ENCODE measurements at regions not wholly inside any gene's neighbourhood (a gene's known extent, or its start where the extent isn't known, plus 50 kb on each side); places are given as distances from the start of the nearest gene placed in this dataset.

- H3K4me3 ChIP-seq (ENCODE audit: extremely low read depth, insufficient read depth, low read length, poor library complexity, severe bottlenecking) = no peak overlapping the region
- peaks cover 52% of the 10 kb centered on the region for H3K4me1 ChIP-seq (ENCODE audit: control insufficient read depth, insufficient read depth, low read length, poor library complexity, severe bottlenecking)
- WGBS, 2 experiments (ENCODE audit: insufficient coverage in 2 of 2) = 43 to 49% methylated on average over 12 of the region's 14 CpGs
- H3K9me3 ChIP-seq (ENCODE audit: control insufficient read depth, low read length) = no peaks in the 10 kb centered on the region
- H3K27ac ChIP-seq (ENCODE audit: low read depth, low read length, severe bottlenecking) = peak overlapping the region; percentile 96
- H3K36me3 ChIP-seq (ENCODE audit: control insufficient read depth, insufficient read depth, low read length) = no peaks in the 10 kb centered on the region
Measured at GRCh38 chr1:30809514-30810263, 52.1 kb upstream of the LAPTM5 start.

- H3K36me3 ChIP-seq (ENCODE audit: control insufficient read depth, insufficient read depth, low read length) = no peaks in the 10 kb centered on the region
- WGBS, 2 experiments (ENCODE audit: insufficient coverage in 2 of 2) = 50 to 79% methylated on average over 1 to 2 of the region's 3 CpGs
- no peaks in the 10 kb centered on the region for H3K9me3 ChIP-seq (ENCODE audit: control insufficient read depth, low read length)
- no peak overlapping the region for H3K27ac ChIP-seq (ENCODE audit: low read depth, low read length, severe bottlenecking)
- H3K4me3 ChIP-seq (ENCODE audit: extremely low read depth, insufficient read depth, low read length, poor library complexity, severe bottlenecking) = no peak overlapping the region
- peaks cover 57% of the 10 kb centered on the region for H3K4me1 ChIP-seq (ENCODE audit: control insufficient read depth, insufficient read depth, low read length, poor library complexity, severe bottlenecking)
Measured at GRCh38 chr1:30808067-30808662, 50.6 kb upstream of the LAPTM5 start.

GRCh38 chr1:30807318-30808066 lies 49.9 kb upstream of the LAPTM5 start:
- Histone ChIP-seq H3K4me1 (ENCODE audit: control insufficient read depth, insufficient read depth, low read length, poor library complexity, severe bottlenecking) (peaks cover 57% of the 10 kb centered on the region), H3K9me3 (ENCODE audit: control insufficient read depth, low read length) (no peaks in the 10 kb centered on the region), H3K27ac (ENCODE audit: low read depth, low read length, severe bottlenecking) (no peak overlapping the region), H3K4me3 (ENCODE audit: extremely low read depth, insufficient read depth, low read length, poor library complexity, severe bottlenecking) (no peak overlapping the region), H3K36me3 (ENCODE audit: control insufficient read depth, insufficient read depth, low read length) (no peaks in the 10 kb centered on the region)
- 93 to 95% methylated on average over 23 to 32 of the region's 41 CpGs for WGBS, 2 experiments (ENCODE audit: insufficient coverage in 2 of 2)
